Fibroblast of skin of scalp (primary cell): ENCODE measurements at regions not wholly inside any gene's neighbourhood (a gene's known extent, or its start where the extent isn't known, plus 50 kb on each side); places are given as distances from the start of the nearest gene placed in this dataset.

ENCODE experiments used
- DNase-seq: peaks from one replicate; pipeline ENCODE4 v3.0.0-alpha.2; 2013

DNA sequence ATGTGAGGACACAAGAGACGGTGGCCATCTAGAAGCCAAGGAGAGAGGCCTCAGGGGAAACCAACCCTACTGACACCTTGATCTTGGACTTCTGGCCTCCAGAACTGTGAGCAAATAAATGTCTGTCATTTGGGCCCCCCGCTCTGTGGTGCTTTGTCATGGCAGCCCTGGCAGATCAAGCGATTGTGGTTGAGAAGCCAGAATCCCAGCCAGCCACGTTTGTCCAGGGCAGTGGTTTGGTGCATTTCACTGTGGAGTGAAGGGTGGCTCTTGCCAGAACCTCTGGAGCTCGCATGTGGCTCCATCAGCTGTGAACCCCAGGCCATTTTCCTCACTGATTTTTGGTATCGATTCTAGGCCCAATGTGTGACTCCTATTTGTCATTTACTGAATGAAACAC lies 404.9 kb downstream of the BCL11B start:
- DNase-seq: no peak

DNA sequence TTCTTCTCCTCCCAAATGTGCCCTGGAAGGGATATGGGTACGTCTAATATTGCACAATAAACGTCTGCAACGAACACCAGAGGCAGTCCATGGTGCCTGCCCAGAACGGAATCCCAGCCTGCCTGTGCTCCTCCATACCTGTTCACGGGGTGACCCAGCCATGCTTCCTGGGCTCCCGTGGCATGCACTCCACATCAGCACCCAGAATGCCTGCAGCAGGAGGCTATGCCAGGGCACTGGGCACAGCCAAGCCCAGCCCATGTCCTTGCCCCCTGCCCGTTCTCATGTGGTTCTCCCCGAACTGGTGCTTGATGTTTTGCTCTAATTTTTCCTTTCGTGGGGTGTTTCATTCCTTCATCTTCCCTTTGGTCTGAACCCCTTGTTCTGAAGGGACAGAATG lies 404.3 kb downstream of the BCL11B start:
- no peak for DNase-seq

DNA sequence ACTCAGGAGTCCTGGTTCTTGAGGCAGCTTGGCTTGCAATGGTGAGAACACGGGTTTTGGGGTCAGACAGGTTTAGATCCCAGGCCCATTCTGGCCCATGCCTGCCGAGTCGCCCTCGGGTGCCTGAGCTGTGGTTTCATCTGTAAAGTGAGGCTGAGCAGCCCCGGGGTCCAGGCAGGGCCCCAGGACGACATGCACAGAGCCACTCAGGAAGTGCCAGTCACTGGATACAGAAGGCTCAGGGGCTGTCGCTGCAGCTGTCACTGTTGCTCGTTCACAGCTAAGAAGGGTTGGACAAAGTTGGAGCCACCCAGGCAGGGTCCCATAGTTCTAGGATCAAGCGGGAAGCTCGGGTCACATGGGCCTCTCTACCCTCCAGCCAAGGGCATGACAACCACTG lies 403.1 kb downstream of the BCL11B start:
- no peak for DNase-seq

DNA sequence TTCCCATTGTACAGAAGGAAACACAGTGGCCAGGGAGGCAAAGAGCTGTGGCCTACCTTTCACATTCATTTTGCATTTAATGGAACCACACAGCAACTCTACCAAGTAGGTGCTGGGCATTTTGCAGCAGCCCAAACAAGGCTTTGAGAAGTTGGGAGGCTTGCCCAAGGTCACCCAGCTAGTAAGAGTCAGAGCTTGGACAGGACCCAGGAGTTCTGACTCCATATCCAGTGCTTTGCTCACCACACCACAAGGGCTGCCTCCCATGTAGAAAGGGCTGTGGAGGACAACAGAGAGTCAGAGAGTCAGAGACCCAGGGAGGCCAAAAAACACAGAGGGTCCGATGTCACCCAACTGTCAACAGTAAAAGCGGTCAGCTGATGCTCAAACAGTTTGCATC lies 400.2 kb downstream of the BCL11B start:
- peak; percentile 51 for DNase-seq

DNA sequence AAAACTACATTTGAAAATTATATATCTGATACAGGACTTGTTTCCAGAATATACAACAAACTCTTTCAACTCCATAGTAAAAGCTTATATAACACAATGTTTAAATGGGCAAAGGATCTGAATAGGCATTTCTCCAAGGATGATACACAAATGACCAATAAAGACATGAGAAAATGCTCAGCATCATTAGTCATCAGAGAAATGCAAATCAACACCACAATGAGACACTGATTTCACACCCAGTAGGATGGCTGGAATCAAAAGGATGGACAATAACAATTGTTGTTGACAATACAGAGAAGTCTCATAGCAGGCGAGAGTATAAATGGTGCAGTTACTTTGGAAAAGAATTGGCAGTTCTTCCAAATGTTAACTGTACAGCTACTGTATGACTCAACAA lies 394.9 kb downstream of the BCL11B start:
- DNase-seq: peak; percentile 27

DNA sequence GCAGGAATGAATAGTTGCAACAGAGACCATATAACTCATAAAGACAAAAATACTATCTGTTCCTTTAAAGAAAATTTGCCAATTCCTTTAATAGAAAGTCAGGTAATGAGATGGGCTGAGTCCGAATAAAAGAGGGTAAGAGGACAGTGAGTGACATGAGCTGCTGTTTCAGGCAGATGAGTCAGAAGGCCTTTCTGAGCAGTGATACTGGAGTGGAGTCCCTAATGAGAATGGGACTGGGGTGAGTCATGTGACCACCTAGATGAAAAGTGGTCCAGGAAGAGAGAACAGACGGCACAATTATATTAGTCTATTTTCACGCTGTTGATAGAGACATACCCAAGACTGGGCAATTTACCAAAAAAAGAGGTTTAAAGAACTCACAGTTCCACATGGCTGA lies 393.7 kb downstream of the BCL11B start:
- DNase-seq: no peak

DNA sequence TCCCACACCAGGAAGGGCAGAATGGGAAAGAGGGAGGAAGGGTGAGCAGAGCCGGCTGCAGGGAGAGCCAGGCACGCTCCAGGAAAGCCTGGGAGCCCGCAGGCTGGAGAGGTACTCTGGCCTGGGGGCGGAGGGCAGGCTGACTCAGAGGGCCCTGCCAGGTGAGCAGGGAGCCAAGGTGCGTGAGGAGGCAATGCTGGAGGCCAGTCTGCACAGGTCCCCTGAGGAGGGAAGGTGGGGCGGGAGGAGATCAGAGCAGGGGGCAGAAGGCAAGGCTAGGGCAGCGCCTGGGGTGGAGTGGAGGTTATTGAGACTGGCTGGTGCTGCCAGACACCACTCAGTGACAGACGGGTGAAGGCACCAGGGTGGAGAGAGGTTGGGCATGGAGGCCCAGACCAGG lies 385.0 kb downstream of the BCL11B start:
- no peak for DNase-seq

DNA sequence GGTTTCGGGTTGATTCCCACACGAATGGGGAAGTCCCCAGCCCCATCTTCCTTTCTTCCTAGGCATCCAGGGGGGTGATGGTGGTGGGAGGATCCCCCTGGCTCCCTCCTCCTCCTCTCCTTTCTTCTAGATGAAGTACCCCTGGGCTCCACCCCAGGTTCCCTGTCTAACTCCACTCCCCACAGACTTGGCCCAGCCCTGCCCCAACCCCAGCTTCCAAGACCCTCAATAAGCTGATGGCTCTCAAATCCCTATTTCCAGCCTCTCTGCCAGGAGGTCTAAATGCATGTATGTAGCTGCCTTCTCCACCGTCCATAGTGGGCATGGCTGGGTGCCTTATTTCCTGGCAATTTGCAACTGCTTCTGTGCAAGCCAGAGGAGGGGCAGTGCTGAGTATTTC lies 383.7 kb downstream of the BCL11B start:
- no peak for DNase-seq

DNA sequence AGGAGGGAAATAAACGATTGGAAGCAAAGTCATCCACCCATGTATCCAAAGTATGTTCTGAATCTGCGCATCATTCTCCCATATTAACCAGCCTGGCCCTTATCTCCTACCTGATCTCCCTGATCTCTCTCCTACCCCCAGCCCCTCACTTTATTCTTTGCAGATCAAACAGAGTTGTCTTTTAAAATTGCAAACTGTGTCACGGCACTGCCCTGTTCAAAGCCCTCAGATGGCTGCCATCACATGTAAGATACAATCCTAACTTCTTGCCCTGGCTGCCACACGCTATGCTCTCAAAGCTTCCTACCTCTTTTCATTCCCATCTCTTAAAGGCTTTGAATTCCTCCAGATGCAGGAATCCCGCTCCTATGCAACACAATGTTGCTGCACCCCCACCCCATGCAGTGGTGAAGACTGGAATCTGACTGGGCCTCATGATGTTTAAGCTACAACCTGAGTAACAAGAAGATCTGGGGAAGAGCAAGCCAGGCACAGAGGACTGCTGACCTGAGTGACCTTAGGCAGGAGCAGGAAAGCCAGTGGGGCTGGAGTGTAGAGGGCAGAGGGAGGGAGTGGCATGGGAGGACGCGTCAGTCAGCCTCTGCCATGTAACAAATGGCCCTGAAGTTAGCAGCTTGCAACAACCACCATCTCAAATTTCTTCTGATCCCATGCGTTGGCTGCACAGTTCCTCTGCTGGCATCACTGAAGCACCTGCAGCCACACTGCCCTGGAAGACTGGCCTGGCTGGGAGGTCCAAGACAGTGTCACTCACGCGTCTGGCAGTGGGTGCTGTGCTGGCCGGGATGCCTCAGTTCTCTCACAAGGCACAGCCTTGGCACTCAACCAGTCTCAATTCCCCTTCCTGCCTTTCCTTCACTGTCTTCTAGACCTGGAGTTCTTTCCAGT lies 382.8 kb downstream of the BCL11B start:
- no peak for DNase-seq

DNA sequence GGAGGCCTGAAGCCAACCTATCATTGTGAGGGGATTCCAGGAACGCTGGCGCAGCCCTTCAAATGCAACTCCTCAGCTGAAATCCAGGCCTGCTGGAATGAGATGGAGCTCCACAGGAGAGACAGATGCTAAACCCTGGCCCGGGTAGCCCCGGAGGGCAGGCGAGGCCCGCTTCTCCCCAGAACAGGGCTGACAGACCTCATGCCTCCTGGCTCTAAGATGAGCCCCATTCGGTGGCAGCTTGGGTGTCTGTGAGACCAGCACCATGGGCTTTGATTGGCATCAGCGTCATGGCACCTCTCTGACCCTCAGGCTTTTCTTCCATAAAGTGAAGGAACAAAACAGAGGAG lies 382.2 kb downstream of the BCL11B start:
- no peak for DNase-seq

DNA sequence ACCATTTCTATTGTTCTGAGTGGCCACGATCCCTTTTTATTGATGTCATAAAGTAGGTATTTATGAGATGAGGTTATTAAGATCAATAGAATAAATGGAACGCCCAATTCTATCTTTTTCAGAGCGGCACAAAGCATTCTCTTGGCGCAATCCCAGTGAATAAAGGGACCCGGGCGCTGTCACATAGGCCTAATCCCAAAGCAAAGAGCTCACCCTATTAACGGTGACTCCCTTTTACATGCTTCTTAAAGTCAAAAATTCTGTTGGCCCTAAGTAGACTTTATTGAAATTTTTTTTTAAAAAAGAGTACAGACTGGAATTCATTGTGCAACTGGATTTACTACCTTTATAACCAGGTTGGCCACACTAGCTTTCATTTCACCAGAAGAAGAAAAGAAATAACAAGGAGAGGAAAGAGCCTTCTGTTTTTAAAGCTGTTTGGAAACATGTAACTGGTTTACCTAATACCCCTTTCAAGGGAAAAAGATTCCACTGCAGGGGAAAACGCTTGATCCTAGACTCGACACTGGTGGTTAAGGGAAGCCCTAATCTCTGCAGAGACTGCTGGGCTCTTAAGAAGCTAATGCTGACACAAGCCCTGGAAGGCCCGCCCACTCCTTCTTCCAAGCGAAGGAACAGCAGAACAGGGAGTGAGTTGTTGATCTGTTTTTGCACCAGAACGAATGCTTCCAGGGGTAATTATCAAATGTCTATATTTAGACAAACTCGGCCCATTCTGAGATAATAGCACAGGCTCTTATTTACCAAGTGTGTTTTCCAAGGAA lies 381.2 kb downstream of the BCL11B start:
- DNase-seq: no peak

DNA sequence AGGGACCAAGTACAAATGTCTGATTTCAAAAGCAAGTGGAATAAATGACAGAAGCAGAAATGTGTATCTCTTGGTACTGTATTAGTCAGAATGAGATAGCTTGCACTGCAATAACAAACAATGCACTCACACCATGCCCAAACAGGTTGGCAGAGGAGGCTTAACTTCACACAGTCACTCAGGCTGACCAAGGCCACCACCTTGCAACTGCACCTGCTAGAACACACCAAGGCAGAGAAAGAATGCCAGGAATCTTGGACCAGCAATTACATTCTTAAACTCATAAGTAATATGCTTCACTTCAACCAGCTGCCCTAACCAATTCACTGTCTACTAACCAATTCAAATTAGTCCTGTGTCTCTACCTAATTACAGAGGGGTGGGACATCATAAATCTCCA lies 378.3 kb downstream of the BCL11B start:
- no peak for DNase-seq

DNA sequence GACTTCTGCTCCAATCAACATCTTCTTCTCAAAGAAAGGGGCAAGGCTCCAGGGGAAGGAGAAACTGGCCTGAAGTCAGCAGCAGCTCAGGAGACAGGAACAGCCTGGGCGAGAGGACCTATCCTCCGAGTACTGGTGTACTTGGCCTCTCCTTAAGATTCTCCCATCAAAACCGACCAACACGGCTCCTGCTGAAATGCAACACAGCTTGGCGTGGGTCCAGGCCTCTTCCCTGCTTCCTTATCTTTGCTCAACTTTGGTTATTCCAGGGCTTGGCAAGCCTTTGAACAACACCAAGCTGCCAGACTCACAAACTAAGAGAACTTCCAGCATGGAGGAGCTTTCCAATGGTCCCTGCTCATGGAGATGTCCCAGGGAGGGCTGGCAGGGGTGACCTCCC lies 377.4 kb downstream of the BCL11B start:
- no peak for DNase-seq

DNA sequence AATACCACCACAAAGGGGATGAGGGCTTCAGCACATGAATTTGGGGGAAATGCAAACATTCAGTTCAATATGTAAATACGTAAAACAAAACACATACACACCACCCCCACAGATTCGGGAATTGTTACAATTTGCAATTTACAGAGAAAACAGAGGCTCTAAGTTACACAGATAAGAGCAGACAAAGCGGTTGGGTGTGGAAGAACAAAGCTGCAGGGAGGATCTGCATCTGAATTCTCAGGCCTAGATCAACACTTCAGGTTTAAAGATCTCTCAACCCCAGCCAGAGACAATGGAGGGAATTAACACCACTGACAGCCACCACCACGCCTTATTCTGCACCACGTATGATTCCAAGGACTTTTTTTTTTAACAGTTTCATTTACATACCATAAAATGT lies 375.5 kb downstream of the BCL11B start:
- no peak for DNase-seq

DNA sequence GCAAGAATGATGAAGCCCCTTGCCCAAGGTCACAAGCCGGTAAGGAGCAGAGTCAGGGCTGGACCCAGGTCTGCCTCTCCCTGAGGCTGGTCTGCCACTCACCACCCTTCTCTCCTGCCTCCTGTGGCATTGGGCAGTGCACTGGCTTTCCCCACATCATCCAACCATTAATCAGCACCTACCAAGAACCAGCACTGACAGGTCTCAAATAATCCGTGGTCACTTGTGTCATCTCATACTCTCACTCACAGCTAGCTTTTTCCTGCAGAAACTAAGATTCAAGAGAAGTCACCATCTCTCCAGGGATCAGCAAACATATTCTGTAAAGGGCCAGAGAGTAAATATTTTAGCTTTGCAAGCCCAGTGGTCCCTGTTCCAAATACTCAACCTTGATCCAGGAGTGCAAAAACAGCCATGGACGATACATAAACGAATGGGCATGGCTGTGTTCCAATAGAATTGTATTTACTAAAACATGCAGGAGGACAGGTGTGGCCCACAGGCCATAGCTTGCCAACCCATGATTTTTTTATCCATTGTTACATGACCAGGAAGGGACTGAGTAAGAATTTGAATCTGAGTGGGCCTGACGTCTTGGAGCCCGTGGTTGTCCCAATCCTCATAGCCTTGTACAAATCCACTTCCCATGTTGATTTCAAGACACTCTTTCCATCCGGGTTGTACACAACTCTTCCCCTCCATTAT lies 374.2 kb downstream of the BCL11B start:
- DNase-seq: no peak

DNA sequence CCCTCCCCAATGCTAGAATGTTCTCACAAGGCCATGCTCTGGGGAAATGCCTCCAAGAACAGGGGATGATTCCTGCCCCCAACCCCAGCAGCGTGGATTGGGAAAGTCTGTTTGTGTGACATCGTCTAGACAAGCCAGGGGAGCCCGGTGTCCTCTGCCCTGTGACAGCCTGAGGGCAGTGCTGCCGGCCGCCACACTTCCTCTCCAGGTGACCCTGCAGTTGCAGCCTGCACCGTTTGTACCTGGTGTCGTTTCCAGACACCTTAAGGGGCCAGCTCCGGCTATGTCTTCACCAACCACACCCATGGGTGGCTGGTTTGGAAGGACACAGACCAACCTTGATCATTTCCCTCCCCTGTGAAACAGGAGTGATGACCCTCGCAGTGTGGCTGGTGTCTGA lies 372.6 kb downstream of the BCL11B start:
- DNase-seq: no peak

DNA sequence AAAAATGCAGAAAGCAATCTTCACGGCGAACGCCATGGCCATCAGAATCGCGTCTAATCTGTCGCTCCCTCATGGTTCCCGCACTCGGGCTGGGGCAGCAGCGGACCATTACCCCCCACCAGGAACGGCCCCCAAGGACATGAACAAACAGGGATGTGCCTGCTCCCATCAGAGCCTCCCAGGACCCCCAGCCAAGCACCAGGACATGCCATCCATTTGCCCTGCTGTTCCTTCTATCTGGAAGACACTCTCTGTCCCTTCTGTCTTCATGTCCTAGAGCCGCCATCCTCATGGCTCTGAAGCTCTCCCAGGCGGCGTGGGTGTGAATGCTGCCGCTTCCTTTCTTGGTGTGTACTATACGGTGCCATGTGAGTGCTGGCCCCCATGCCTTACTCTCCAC lies 371.8 kb downstream of the BCL11B start:
- no peak for DNase-seq

DNA sequence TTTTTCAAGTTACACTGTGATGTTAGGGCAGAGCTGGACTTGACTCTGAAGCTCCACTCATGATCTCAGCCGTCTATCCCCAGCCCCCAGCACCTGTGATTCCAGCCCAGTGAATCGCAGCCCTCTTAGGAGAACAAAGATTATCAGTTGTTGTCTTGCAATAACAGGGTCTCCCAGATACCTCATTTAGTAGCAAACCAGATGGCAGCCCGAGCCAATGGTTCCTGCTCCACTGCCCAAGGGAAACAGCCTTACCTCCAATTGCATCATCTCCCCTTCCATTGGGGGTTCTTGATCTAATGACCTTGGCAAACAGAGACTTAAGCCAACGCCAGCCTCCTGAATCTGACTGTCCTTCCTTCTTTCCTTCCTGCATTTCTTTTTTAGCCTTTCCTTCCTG lies 371.2 kb downstream of the BCL11B start:
- no peak for DNase-seq

DNA sequence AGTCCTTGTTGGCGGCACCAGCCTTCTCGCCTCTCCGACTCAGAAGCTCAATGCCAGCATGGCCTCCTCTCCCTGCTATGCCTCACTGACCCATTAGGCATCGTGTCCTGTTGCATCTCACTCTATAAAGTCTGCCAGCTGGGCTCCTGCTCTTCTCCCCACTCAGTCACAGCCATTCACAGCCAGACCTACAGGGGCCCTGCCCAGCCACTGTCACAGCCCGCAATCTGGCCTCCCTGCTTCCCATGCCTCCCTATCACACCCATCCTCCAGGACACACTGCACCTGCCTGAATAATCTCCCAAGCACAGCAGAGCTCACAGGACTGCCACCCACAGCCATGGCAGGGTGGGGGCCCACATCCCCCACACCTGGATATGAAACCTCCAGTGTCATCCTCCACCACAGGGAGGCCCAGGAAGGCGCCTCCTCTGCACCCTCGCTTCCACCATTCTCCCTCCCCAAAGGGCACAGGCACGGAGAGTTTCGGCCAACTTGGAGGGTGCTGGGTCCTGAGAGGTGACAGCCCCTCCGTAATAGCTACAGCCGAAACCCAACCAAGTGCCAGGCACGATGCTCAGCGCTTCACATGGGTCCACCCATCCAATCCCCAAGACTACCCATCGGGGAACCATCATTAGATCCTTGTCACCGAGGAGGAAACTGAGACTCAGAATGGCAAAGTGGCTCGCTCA lies 370.3 kb downstream of the BCL11B start:
- no peak for DNase-seq

DNA sequence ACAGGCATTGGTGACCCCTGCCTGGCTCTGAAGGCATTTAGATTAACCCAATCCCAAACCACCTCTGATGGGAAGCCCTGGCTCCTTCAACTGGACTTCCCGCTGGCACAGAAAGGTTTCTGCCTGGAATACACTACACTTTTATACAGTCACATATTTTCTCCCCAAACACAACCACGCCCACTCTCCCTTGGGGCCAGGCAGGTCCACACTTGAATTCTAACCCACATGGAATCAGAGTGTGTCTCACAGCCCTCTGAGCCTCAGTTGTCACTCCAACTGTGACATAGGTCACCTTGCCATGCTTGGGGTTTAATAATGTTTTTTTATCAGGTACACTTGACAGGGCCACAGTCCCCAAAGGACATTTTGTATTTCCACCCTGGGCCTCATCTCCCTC lies 368.6 kb downstream of the BCL11B start:
- no peak for DNase-seq

DNA sequence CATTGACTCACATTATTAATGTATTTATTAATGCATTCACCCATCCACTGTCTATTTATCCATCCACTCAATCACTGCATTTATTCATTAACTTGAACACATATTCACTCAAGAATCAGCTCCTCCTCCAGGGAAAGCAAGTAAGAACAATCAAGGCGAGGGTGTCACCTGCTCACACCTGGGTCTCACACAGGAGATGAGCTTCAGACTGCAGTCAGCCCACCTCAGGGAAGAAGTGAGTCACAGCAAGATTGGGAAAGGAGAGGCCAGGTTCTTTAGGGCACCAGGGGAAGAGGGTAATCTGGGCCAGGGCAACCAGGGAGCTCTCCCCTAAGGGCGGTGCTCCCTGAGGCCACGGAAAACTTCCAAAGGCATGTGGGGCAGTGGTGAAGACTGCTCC lies 367.3 kb downstream of the BCL11B start:
- DNase-seq: no peak

DNA sequence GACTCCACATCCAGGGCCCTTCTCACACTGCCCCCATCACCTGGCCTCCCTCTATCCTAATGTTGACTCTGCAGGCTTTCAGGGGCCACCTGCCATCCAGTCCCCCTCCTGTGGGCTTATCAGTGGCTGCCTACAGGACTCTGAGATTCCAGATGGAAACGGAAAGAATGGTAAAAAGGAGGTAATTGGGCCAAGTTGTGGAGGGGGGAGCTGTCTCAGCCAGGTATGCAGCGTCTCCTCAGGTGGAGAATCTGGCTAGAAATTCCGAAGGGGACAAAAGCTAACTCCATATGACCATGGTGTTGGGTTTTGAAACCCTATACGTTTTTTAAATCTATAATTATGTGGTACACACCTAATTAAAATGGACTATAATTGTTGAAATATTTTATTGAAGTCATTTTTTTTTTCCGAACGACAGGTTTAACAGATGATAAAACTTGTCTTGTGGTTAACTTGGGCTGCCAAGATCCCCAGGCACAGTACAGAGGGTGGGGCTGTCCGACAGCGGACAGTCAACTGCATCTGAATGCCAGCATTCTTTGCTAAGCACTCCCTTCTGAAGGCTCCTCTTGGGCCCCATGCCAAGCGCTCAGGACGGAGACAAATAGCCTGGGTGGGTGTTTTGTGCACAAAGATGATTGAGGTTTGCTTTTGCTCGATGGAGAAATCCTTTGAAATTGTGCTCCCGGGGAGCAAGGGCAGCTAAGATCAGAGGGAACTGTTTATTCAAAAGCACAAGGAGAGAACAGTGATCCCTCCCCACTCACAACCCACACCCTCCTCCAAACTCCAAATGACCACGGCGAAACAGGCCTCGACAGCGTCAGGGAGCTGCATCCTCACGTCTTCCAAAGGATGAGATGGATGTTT lies 365.6 kb downstream of the BCL11B start:
- peak; percentile 67 for DNase-seq
